Stimulated activated CD8-positive, alpha-beta memory T cell treated with anti-CD3 and anti-CD28 coated beads, Interleukin-4, amount 100 ng/mL, for 24 hours (primary cell): ENCODE measurements at regions not wholly inside any gene's neighbourhood (a gene's known extent, or its start where the extent isn't known, plus 50 kb on each side); places are given as distances from the start of the nearest gene placed in this dataset.
A peak's percentile ranks its signal among the peaks of the same experiment; 100 is the strongest.
"Not testable (repeated sequence)": the region's sequence is repeated elsewhere in the genome, so short reads cannot be mapped to it uniquely, and the experiment has no call there.

Experiments
- DNase-seq: peaks from one replicate; pipeline ENCODE4 v3.0.0-alpha.2; 2020; ENCODE audit warnings: low read depth

GRCh38 chr12:116327992-116328391, 50.5 kb upstream of the MED13L start:
- not testable (repeated sequence) for DNase-seq

GRCh38 chr12:116331876-116332275, 54.4 kb upstream of the MED13L start:
- no peak for DNase-seq

- no peak for DNase-seq
These were observed 55.4 kb upstream of the MED13L start for GRCh38 chr12:116332705-116333380.

- no peak for DNase-seq
These were observed 55.9 kb upstream of the MED13L start for GRCh38 chr12:116333402-116333801.

- DNase-seq, result no peak
These were observed 59.1 kb upstream of the MED13L start for GRCh38 chr12:116336542-116337065.

- no peak for DNase-seq
These were observed 59.8 kb upstream of the MED13L start for GRCh38 chr12:116337312-116337711.

- DNase-seq, result no peak
These were observed 60.8 kb upstream of the MED13L start for GRCh38 chr12:116338064-116338846.

- DNase-seq, result no peak
These were observed 61.6 kb upstream of the MED13L start for GRCh38 chr12:116339062-116339461.

GRCh38 chr12:116339800-116340371, 62.4 kb upstream of the MED13L start:
- DNase-seq, result no peak

GRCh38 chr12:116343331-116343884, 65.9 kb upstream of the MED13L start:
- no peak for DNase-seq

GRCh38 chr12:116346222-116346621, 68.7 kb upstream of the MED13L start:
- no peak for DNase-seq

- DNase-seq, result no peak
These were observed 69.2 kb upstream of the MED13L start for GRCh38 chr12:116346741-116347140.

- no peak for DNase-seq
These were observed 69.8 kb upstream of the MED13L start for GRCh38 chr12:116347265-116347664.

- DNase-seq, result no peak
These were observed 74.9 kb upstream of the MED13L start for GRCh38 chr12:116352315-116352835.

- DNase-seq, result no peak
These were observed 76.5 kb upstream of the MED13L start for GRCh38 chr12:116353958-116354357.

GRCh38 chr12:116354534-116354933, 77.0 kb upstream of the MED13L start:
- no peak for DNase-seq

GRCh38 chr12:116354950-116355783, 77.7 kb upstream of the MED13L start:
- no peak for DNase-seq

GRCh38 chr12:116358536-116358892, 81.0 kb upstream of the MED13L start:
- no peak for DNase-seq

- DNase-seq, result peak; percentile 49
These were observed 81.6 kb upstream of the MED13L start for GRCh38 chr12:116358893-116359761.

GRCh38 chr12:116360579-116361413, 83.3 kb upstream of the MED13L start:
- no peak for DNase-seq
